Osteoblast (primary cell): ENCODE measurements at regions not wholly inside any gene's neighbourhood (a gene's known extent, or its start where the extent isn't known, plus 50 kb on each side); places are given as distances from the start of the nearest gene placed in this dataset.
"Not testable (repeated sequence)": the region's sequence is repeated elsewhere in the genome, so short reads cannot be mapped to it uniquely, and the experiment has no call there.

Experiments
- DNase-seq: peaks from one replicate; pipeline ENCODE4 v3.0.0; 2011; ENCODE audit warnings: low spot score, mixed read lengths; ENCODE audit not compliant: insufficient read length; ENCODE audit errors: missing footprints
- H2AFZ ChIP-seq: 2 replicates; pipeline ENCODE4 v1.6.0; 2011; ENCODE audit warnings: mild to moderate bottlenecking, low read length
- H3K27ac ChIP-seq: 2 replicates; pipeline ENCODE4 v1.5.1; 2011; ENCODE audit warnings: mild to moderate bottlenecking, low read depth, low read length, moderate library complexity
- H3K27me3 ChIP-seq: 2 replicates; pipeline ENCODE4 v1.6.0; 2012; ENCODE audit warnings: mild to moderate bottlenecking, control low read depth, inconsistent platforms, low read length, moderate library complexity; ENCODE audit not compliant: insufficient read depth
- H3K36me3 ChIP-seq: 2 replicates; pipeline ENCODE4 v1.5.1; 2011; ENCODE audit warnings: mild to moderate bottlenecking, low read length, control low read depth, moderate library complexity; ENCODE audit not compliant: insufficient read depth
- H3K4me1 ChIP-seq: 2 replicates; pipeline ENCODE4 v1.5.1; 2011; ENCODE audit warnings: mild to moderate bottlenecking, low read length, control low read depth, moderate library complexity; ENCODE audit not compliant: insufficient read depth
- H3K4me2 ChIP-seq: 2 replicates; pipeline ENCODE4 v1.6.0; 2011; ENCODE audit warnings: mild to moderate bottlenecking, low read length; ENCODE audit not compliant: insufficient read depth
- H3K4me3 ChIP-seq: fragments of 200-600 bp; sonication (generic); 3 replicates; pipeline ENCODE4 v1.5.1; 2012; ENCODE audit warnings: mild to moderate bottlenecking, low read length, inconsistent platforms; ENCODE audit not compliant: insufficient read depth
- H3K79me2 ChIP-seq: 2 replicates; pipeline ENCODE4 v1.6.0; 2012; ENCODE audit warnings: mild to moderate bottlenecking, low read length, control low read depth, inconsistent platforms; ENCODE audit not compliant: insufficient read depth
- H3K9me3 ChIP-seq: 2 replicates; pipeline ENCODE4 v1.5.1; 2011; ENCODE audit warnings: low read depth, low read length, control low read depth
- H4K20me1 ChIP-seq: 2 replicates; pipeline ENCODE4 v1.6.0; 2012; ENCODE audit warnings: mild to moderate bottlenecking, low read length, control low read depth; ENCODE audit not compliant: insufficient read depth
- CTCF ChIP-seq: IDR thresholded peaks from 2 replicates; pipeline ENCODE4 v1.5.1; 2011; ENCODE audit warnings: mild to moderate bottlenecking, low read depth, low read length, moderate library complexity; ENCODE audit errors: extremely low read depth

- no peaks in the 10 kb centered on the region for H3K4me1 ChIP-seq
- H3K9me3 ChIP-seq, result no peaks in the 10 kb centered on the region
- no peaks in the 10 kb centered on the region for H4K20me1 ChIP-seq
- no peak overlapping the region for H3K27ac ChIP-seq
- no peaks in the 10 kb centered on the region for H3K27me3 ChIP-seq
- no peak overlapping the region for H3K4me2 ChIP-seq
- no peak overlapping the region for H3K4me3 ChIP-seq
- TF ChIP-seq CTCF, result no peak
- no peak for DNase-seq
- no peak overlapping the region for H2AFZ ChIP-seq
- no peaks in the 10 kb centered on the region for H3K36me3 ChIP-seq
- H3K79me2 ChIP-seq, result no peaks in the 10 kb centered on the region
These were observed 1866.7 kb upstream of the C9orf72 start for GRCh38 chr9:29439961-29440360.

- no peaks in the 10 kb centered on the region for H3K4me1 ChIP-seq
- no peak overlapping the region for H2AFZ ChIP-seq
- no peak overlapping the region for H3K27ac ChIP-seq
- DNase-seq, result no peak
- no peaks in the 10 kb centered on the region for H3K36me3 ChIP-seq
- H3K4me2 ChIP-seq, result no peak overlapping the region
- TF ChIP-seq CTCF, result no peak
- no peaks in the 10 kb centered on the region for H3K27me3 ChIP-seq
- no peaks in the 10 kb centered on the region for H3K9me3 ChIP-seq
- no peak overlapping the region for H3K4me3 ChIP-seq
- no peaks in the 10 kb centered on the region for H3K79me2 ChIP-seq
- H4K20me1 ChIP-seq, result no peaks in the 10 kb centered on the region
These were observed 1867.2 kb upstream of the C9orf72 start for GRCh38 chr9:29440449-29440848.

GRCh38 chr9:29445751-29446150, 1872.5 kb upstream of the C9orf72 start:
- Histone ChIP-seq H3K9me3 (no peaks in the 10 kb centered on the region), H3K27ac (no peak overlapping the region), H2AFZ (no peak overlapping the region), H3K4me1 (no peaks in the 10 kb centered on the region), H3K4me2 (no peak overlapping the region), H3K36me3 (no peaks in the 10 kb centered on the region), H3K79me2 (no peaks in the 10 kb centered on the region), H4K20me1 (no peaks in the 10 kb centered on the region), H3K4me3 (no peak overlapping the region), H3K27me3 (no peaks in the 10 kb centered on the region)
- TF ChIP-seq CTCF, result no peak
- DNase-seq, result no peak

- Histone ChIP-seq H3K4me2 (no peak overlapping the region), H3K27ac (no peak overlapping the region), H3K79me2 (no peaks in the 10 kb centered on the region), H3K4me1 (no peaks in the 10 kb centered on the region), H3K36me3 (no peaks in the 10 kb centered on the region), H3K4me3 (no peak overlapping the region), H3K9me3 (no peaks in the 10 kb centered on the region), H4K20me1 (no peaks in the 10 kb centered on the region), H2AFZ (no peak overlapping the region), H3K27me3 (no peaks in the 10 kb centered on the region)
- no peak for DNase-seq
- TF ChIP-seq CTCF, result no peak
These were observed 1876.0 kb upstream of the C9orf72 start for GRCh38 chr9:29449306-29449705.

- H3K36me3 ChIP-seq, H3K4me1 ChIP-seq, H3K27me3 ChIP-seq, H3K9me3 ChIP-seq, H4K20me1 ChIP-seq, H3K79me2 ChIP-seq, H3K27ac ChIP-seq, H3K4me3 ChIP-seq, DNase-seq, H2AFZ ChIP-seq, H3K4me2 ChIP-seq: not testable (repeated sequence)
These were observed 1877.1 kb upstream of the C9orf72 start for GRCh38 chr9:29450343-29450875.
